ENCODE measurements at regions not wholly inside any gene's neighbourhood (a gene's known extent, or its start where the extent isn't known, plus 50 kb on each side); places are given as distances from the start of the nearest gene placed in this dataset.

- no peak for DNase-seq
Measured at GRCh38 chr14:81849714-81850113, 316.1 kb upstream of the SEL1L start.

GRCh38 chr14:81855007-81855406 is 321.4 kb upstream of the SEL1L start:
- DNase-seq: no peak

GRCh38 chr14:81859046-81859445 is 325.4 kb upstream of the SEL1L start:
- no peak for DNase-seq

- no peak for DNase-seq
Measured at GRCh38 chr14:81868172-81868571, 334.5 kb upstream of the SEL1L start.

- DNase-seq: no peak
Measured at GRCh38 chr14:81871706-81872105, 338.1 kb upstream of the SEL1L start.

GRCh38 chr14:81884382-81884781 is 350.7 kb upstream of the SEL1L start:
- no peak for DNase-seq

DNA sequence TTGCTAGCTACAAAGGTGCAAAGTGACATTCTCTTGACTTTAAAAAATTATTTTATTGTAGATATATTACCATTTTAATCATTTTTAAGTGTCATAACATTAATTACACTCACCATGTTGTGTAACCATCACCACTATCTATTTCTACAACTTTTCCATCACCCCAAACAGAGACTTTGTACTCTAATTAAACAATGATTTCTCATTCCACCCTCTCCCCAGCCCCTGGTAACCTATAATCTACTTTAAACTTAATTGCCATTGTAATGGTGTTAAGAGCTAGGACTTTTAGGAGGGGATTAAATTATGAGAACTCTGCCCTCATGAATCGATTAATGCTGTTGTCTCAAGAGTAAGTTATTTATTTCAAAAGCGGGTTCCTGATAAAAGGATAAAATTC is 352.9 kb upstream of the SEL1L start:
- DNase-seq: no peak

DNA sequence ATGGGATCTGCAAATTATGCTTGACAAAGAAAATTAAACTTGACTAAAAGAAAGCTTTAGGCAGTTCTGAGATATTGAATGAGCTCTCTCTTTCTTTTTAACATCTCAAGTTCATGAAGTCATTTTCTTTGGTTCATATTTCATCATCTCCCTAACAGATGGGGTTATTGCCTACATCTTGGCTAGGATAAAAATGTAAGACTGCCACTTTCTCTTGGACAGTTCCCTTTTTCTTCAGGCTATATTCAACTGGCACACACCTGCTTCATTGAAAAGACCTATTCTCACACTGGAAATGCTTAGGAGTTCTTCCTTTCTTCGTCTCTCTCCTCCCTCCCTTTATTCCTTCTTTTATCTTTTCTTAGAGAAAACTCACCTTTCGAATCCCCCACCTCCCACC is 355.9 kb upstream of the SEL1L start:
- no peak for DNase-seq

- DNase-seq: no peak
Measured at GRCh38 chr14:81890020-81890419, 356.4 kb upstream of the SEL1L start.

DNA sequence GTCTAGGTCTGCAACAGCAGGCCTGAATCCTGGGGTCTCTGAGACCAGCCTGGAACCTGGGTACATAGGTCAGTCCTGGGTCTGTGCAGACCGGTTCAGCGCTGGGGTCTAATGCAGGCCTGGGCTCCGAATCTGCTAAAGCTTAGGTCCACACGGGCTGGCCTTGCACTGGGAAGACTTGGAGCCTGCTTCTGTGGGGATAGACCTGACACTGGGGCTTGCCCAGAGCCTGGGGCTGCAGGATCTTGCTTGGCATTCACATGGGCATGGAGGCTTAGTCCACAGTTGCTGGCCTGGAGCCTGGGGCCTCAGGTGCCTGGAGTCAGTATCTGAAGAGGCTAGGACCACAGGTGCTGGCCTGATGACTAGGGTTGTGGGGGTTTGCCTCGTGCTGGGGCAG is 369.8 kb upstream of the SEL1L start:
- DNase-seq: no peak

GRCh38 chr14:81927070-81927469 is 393.4 kb upstream of the SEL1L start:
- DNase-seq: no peak

- no peak for DNase-seq
Measured at GRCh38 chr14:81931828-81932227, 398.2 kb upstream of the SEL1L start.

DNA sequence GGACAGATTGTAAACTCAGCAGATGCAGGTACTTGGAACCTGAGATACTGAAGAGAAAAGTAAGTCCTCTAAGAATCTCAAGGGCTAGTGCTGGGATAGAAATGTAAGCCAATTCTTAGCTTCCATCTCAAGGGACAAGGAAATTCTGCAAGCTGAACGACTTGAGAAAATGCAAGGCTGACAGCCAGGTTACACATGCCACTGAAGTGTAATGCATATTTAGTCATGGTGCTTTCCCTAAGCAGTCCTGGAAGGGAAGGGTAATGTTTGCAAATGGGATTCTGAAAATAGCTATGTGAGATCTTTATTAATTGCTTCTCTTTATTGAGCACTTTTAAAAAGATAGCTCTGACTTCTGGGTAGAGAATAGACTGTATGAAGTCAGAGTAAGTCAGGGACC is 402.7 kb upstream of the SEL1L start:
- DNase-seq: no peak

GRCh38 chr14:81936902-81937301 is 403.2 kb upstream of the SEL1L start:
- DNase-seq: no peak

GRCh38 chr14:81938341-81938740 is 404.7 kb upstream of the SEL1L start:
- no peak for DNase-seq

DNA sequence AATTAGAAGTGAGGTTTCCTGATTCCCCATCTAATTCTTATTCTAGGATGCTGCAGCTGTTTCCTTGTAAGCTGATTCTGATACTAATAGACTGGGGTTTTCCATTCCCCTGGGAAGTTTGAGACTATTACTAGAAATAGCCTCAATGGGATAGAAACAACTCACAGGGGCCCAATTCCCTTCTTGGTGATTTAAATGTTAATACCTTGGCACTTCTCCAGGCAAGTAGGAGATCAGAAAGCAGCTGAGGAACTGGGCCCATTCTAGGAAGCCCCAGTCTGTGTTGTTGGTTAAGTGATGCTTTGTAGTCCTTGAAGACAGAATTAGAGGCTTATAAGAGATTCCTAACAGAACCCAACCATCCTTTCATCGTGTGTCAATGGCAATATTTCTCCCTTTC is 407.0 kb upstream of the SEL1L start:
- DNase-seq: no peak

- DNase-seq: no peak
Measured at GRCh38 chr14:81942071-81942470, 408.4 kb upstream of the SEL1L start.

- DNase-seq: no peak
Measured at GRCh38 chr14:81946375-81946774, 412.7 kb upstream of the SEL1L start.

DNA sequence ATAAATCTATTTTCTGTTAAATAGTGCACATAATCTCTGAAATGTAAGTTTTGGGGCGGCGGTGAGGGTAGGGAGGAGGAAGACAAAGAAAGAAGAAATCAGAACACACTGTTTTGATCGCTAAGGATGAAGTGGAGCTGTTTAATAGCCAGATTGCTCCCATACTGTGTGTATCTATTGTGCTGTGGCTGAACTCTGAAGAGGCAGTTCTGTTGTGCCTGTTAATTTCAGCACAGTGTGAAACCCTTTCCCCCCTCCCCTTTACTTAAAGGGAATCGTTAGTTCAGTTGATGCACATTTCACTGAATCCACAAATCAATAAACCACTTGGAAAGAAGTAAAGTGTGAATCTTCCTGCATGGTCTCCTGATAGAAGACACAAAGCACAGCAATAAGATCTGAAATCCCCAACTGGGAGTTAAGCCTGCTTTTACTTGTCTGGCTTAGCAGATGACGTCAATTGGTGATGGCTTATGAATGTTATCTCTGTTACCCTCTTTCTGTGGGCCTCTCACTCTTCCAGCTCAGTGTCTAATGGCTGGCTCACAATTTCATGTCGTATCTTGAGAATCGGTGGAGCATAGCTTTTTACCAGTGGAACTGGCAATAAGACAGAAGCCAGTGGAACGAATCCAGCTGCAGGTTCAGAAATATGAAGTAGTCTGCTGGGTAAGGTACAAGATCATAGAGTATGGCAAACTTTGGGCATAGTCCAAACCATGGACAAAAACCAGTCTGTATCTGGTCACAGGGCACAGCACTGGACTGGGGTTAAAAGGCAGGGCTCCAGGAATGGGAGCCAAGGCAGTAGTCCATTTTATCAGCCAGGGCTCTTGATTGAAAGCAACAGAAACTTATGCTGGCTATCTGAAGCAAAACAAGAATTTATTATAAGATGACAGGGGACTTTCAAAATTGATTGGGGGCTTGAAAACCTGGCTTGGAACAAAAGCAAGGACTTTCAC is 413.5 kb upstream of the SEL1L start:
- no peak for DNase-seq

GRCh38 chr14:81952917-81953316 is 419.3 kb upstream of the SEL1L start:
- no peak for DNase-seq

- DNase-seq: no peak
Measured at GRCh38 chr14:81953419-81953818, 419.8 kb upstream of the SEL1L start.

DNA sequence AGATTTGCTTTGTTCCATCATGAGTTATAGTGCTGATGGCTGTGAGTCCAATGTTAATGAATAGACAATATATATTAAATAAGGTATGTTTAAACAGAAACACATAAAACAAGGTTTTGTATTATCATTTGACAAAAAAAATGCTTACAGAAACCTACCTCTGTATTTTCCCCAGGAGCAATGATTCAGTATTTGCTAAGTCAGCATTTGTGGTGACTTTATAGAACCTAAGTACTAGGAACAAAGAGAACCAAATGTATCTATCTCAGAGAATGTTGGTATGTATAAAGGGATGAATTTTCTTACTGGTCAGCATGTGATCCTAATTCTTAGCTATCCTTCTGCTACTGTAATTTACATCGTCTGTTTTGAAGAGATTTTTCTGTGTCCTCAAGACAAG is 421.5 kb upstream of the SEL1L start:
- DNase-seq: no peak

DNA sequence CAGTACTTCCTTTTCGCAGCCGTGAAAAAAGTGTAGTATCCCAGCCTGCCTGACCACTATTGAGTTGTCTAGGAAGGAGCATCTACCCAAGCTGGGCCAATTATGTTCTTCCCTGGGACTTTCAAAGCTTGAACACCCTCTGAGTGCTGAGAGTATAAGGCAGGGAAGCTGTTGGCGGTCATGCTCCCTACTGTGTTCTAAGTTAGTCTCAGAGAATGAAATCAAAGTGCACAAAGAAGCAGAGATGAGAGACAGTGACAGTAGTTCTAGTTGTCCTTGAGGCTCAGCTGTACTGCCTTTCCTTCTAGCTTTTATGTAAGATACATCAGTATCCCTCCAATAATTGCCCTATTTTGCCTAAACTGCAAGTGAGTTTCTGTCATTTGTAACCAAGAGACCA is 427.1 kb upstream of the SEL1L start:
- no peak for DNase-seq

- no peak for DNase-seq
Measured at GRCh38 chr14:81963846-81964245, 430.2 kb upstream of the SEL1L start.

- no peak for DNase-seq
Measured at GRCh38 chr14:81970307-81970706, 436.7 kb upstream of the SEL1L start.

Measured in GDM1 (cell line).